ENCODE measurements at regions not wholly inside any gene's neighbourhood (a gene's known extent, or its start where the extent isn't known, plus 50 kb on each side); places are given as distances from the start of the nearest gene placed in this dataset.

GRCh38 chr9:135373820-135374219 is 105.8 kb upstream of the PPP1R26 start:
- TF ChIP-seq REST (IDR thresholded peaks at IDR 0.05; ENCODE audit: insufficient replicate concordance, low read depth) (no peak), CTCF (IDR thresholded peaks at IDR 0.05; ENCODE audit: insufficient read depth, low read length) (no peak)
